Mucosa of descending colon (tissue), 3 donors: ENCODE measurements at regions not wholly inside any gene's neighbourhood (a gene's known extent, or its start where the extent isn't known, plus 50 kb on each side); places are given as distances from the start of the nearest gene placed in this dataset.

Experiments used
- ATAC-seq: fragments of 200-7000 bp; cut with Tn5 transposase; one replicate; pipeline ENCODE4 v1.9.1; 2020; ENCODE audit warnings: mild to moderate bottlenecking, moderate library complexity
- DNase-seq, 3 donors: peaks; one replicate each; pipeline ENCODE4 v3.0.0-alpha.2; 2020
- H3K36me3 ChIP-seq: fragments of 200-600 bp; one replicate; pipeline ENCODE4 v1.8.0; 2021; ENCODE audit warnings: low read depth, mild to moderate bottlenecking
- H3K4me1 ChIP-seq: fragments of 200-600 bp; one replicate; pipeline ENCODE4 v1.8.0; 2021; ENCODE audit warnings: low read depth, mild to moderate bottlenecking
- H3K4me3 ChIP-seq: fragments of 200-600 bp; one replicate; pipeline ENCODE4 v1.8.0; 2021; ENCODE audit warnings: mild to moderate bottlenecking
- H3K9me3 ChIP-seq: fragments of 200-600 bp; one replicate; pipeline ENCODE4 v1.8.0; 2021; ENCODE audit warnings: mild to moderate bottlenecking
- CTCF ChIP-seq: fragments of 200-600 bp; IDR thresholded peaks from one replicate; pipeline ENCODE4 v1.8.0; 2022; ENCODE audit warnings: antibody characterized with exemption, mild to moderate bottlenecking
- intact Hi-C, 2 donors: fragments of 100-400 bp; cut with DNase I in 1 of 2; cut with micrococcal nuclease in 1 of 2; formaldehyde crosslinking; loops; one replicate each; pipeline versions ENCODE4 v1.11.0 to v1.11.1; 2022; cut with DNase I, micrococcal nuclease
- donor health status: DM: no; HTN: no; CAD: no; lungs with moderate emphysema.
- donor health status: DM: no; HTN: no; CAD: no.
- donor health status: DM: no; HTN: yes; CAD: no.

GRCh38 chr15:96790004-96790403 lies 459.5 kb downstream of the NR2F2 start:
- Histone ChIP-seq H3K36me3 (no peaks in the 10 kb centered on the region), H3K4me3 (no peak overlapping the region), H3K4me1 (no peaks in the 10 kb centered on the region), H3K9me3 (no peaks in the 10 kb centered on the region)
- no peak for DNase-seq
- TF ChIP-seq CTCF: no peak
- ATAC-seq: no peak
- intact Hi-C loops: no loop called here

GRCh38 chr15:96792216-96792615 lies 461.7 kb downstream of the NR2F2 start:
- no peak for TF ChIP-seq CTCF
- no peak for ATAC-seq
- Histone ChIP-seq H3K4me1 (no peaks in the 10 kb centered on the region), H3K36me3 (no peaks in the 10 kb centered on the region), H3K4me3 (no peak overlapping the region), H3K9me3 (no peaks in the 10 kb centered on the region)
- no peak for DNase-seq
- intact Hi-C loops: no loop called here

GRCh38 chr15:96796841-96797240 lies 466.3 kb downstream of the NR2F2 start:
- no peak for TF ChIP-seq CTCF
- ATAC-seq (no peak), DNase-seq (no peak)
- H3K4me3 ChIP-seq: no peak overlapping the region
- no peaks in the 10 kb centered on the region for H3K4me1 ChIP-seq
- H3K36me3 ChIP-seq: no peaks in the 10 kb centered on the region
- H3K9me3 ChIP-seq: no peaks in the 10 kb centered on the region
- intact Hi-C loops: no loop called here

GRCh38 chr15:96801576-96802150 lies 471.2 kb downstream of the NR2F2 start:
- ATAC-seq (no peak), DNase-seq (no peak)
- no peaks in the 10 kb centered on the region for H3K4me1 ChIP-seq
- no peak overlapping the region for H3K4me3 ChIP-seq
- no peaks in the 10 kb centered on the region for H3K36me3 ChIP-seq
- intact Hi-C loops: no loop called here
- no peak for TF ChIP-seq CTCF
- no peaks in the 10 kb centered on the region for H3K9me3 ChIP-seq

GRCh38 chr15:96802611-96803255 lies 472.2 kb downstream of the NR2F2 start:
- no peak overlapping the region for H3K4me3 ChIP-seq
- H3K9me3 ChIP-seq: no peaks in the 10 kb centered on the region
- DNase-seq: no peak
- no peaks in the 10 kb centered on the region for H3K4me1 ChIP-seq
- no peaks in the 10 kb centered on the region for H3K36me3 ChIP-seq
- ATAC-seq: no peak
- intact Hi-C loops: no loop called here
- no peak for TF ChIP-seq CTCF
